ENCODE measurements at regions not wholly inside any gene's neighbourhood (a gene's known extent, or its start where the extent isn't known, plus 50 kb on each side); places are given as distances from the start of the nearest gene placed in this dataset.

GRCh38 chr2:146807568-146808168, 1037.2 kb upstream of the ACVR2A start:
- no peaks in the 10 kb centered on the region for H3K27me3 ChIP-seq
- no peak overlapping the region for H3K4me3 ChIP-seq
- intact Hi-C loops (cut with DNase I; ENCODE audit: low total_unique reads) = no loop called here
- no peak for DNase-seq (ENCODE audit: low spot score in 2 of 2)
- H3K9me3 ChIP-seq = peaks cover 8 to 13% of the 10 kb centered on the region in 2 donors
- H3K27ac ChIP-seq = no peak overlapping the region
- no peak for TF ChIP-seq CTCF (IDR thresholded peaks at IDR 0.05)
- no peak for TF ChIP-seq POLR2AphosphoS5 (IDR thresholded peaks at IDR 0.05)
- no peak for TF ChIP-seq POLR2A (IDR thresholded peaks at IDR 0.05)
- no peaks in the 10 kb centered on the region for H3K36me3 ChIP-seq
- no peaks in the 10 kb centered on the region for H3K4me1 ChIP-seq

GRCh38 chr2:146806364-146807005, 1038.3 kb upstream of the ACVR2A start:
- H3K4me3 ChIP-seq = no peak overlapping the region
- no peaks in the 10 kb centered on the region for H3K36me3 ChIP-seq
- H3K27me3 ChIP-seq = no peaks in the 10 kb centered on the region
- DNase-seq (ENCODE audit: low spot score in 2 of 2) = no peak
- H3K9me3 ChIP-seq = peaks cover 0 to 6% of the 10 kb centered on the region in 2 donors
- TF ChIP-seq CTCF (IDR thresholded peaks at IDR 0.05) = no peak
- no peak for TF ChIP-seq POLR2A (IDR thresholded peaks at IDR 0.05)
- TF ChIP-seq POLR2AphosphoS5 (IDR thresholded peaks at IDR 0.05) = no peak
- no peak overlapping the region for H3K27ac ChIP-seq
- intact Hi-C loops (cut with DNase I; ENCODE audit: low total_unique reads) = no loop called here
- H3K4me1 ChIP-seq = no peaks in the 10 kb centered on the region

- Histone ChIP-seq H3K4me3 (no peak overlapping the region), H3K36me3 (no peaks in the 10 kb centered on the region), H3K4me1 (no peaks in the 10 kb centered on the region), H3K27ac (no peak overlapping the region), H3K27me3 (no peaks in the 10 kb centered on the region), H3K9me3 (peaks cover 0 to 5% of the 10 kb centered on the region in 2 donors)
- DNase-seq (ENCODE audit: low spot score in 2 of 2) = no peak
- TF ChIP-seq CTCF (IDR thresholded peaks at IDR 0.05) (no peak), POLR2A (IDR thresholded peaks at IDR 0.05) (no peak), POLR2AphosphoS5 (IDR thresholded peaks at IDR 0.05) (no peak)
- intact Hi-C loops (cut with DNase I; ENCODE audit: low total_unique reads) = no loop called here
Observed at GRCh38 chr2:146804288-146804687, 1040.5 kb upstream of the ACVR2A start.

GRCh38 chr2:146801886-146802285, 1042.9 kb upstream of the ACVR2A start:
- Histone ChIP-seq H3K4me3 (no peak overlapping the region), H3K36me3 (no peaks in the 10 kb centered on the region), H3K27me3 (no peaks in the 10 kb centered on the region), H3K4me1 (no peaks in the 10 kb centered on the region), H3K9me3 (peaks cover 0 to 5% of the 10 kb centered on the region in 2 donors), H3K27ac (no peak overlapping the region)
- DNase-seq (ENCODE audit: low spot score in 2 of 2) = no peak
- intact Hi-C loops (cut with DNase I; ENCODE audit: low total_unique reads) = no loop called here
- TF ChIP-seq POLR2AphosphoS5 (IDR thresholded peaks at IDR 0.05) (no peak), POLR2A (IDR thresholded peaks at IDR 0.05) (no peak), CTCF (IDR thresholded peaks at IDR 0.05) (no peak)

GRCh38 chr2:146786396-146786795, 1058.4 kb upstream of the ACVR2A start:
- TF ChIP-seq CTCF (IDR thresholded peaks at IDR 0.05) (no peak), POLR2AphosphoS5 (IDR thresholded peaks at IDR 0.05) (no peak), POLR2A (IDR thresholded peaks at IDR 0.05) (no peak)
- Histone ChIP-seq H3K36me3 (no peaks in the 10 kb centered on the region), H3K27ac (no peak overlapping the region), H3K4me3 (no peak overlapping the region), H3K4me1 (no peaks in the 10 kb centered on the region), H3K27me3 (no peaks in the 10 kb centered on the region), H3K9me3 (peaks cover 5 to 8% of the 10 kb centered on the region in 2 donors)
- intact Hi-C loops (cut with DNase I; ENCODE audit: low total_unique reads) = no loop called here
- DNase-seq (ENCODE audit: low spot score in 2 of 2) = no peak
